H1 (cell line): ENCODE measurements at regions not wholly inside any gene's neighbourhood (a gene's known extent, or its start where the extent isn't known, plus 50 kb on each side); places are given as distances from the start of the nearest gene placed in this dataset.

Source experiments
- CTCF ChIA-PET: fragments of 300-600 bp; sonication (Branson Sonifier 250); formaldehyde crosslinking; loops from one replicate; lab custom pipeline; 2021; ENCODE audit not compliant: partially characterized antibody; lab: Charles Lee
- POLR2A ChIA-PET: fragments of 300-600 bp; sonication (Branson Sonifier 250); formaldehyde crosslinking; loops from one replicate; lab custom pipeline; 2021; ENCODE audit warnings: inconsistent platforms; ENCODE audit not compliant: partially characterized antibody; lab: Charles Lee
- DNase-seq, 2 experiments: peaks; one replicate each; pipeline versions ENCODE4 v3.0.0 to v3.0.0-alpha.2; 2010 to 2022; ENCODE audit warnings: low spot score in 2 of 2, low read depth in 1 of 2, mixed read lengths in 1 of 2
- FAIRE-seq: peaks from 2 replicates; lab custom pipeline; 2011; peaks lifted over from hg19 to GRCh38; lab: Jason Lieb, UNC
- H2AFZ ChIP-seq: 2 replicates; pipeline ENCODE4 v1.8.1; 2012; ENCODE audit warnings: low read length, inconsistent platforms
- H2AK5ac ChIP-seq: 2 replicates; pipeline ENCODE4 v1.6.1; 2013; ENCODE audit warnings: low read depth, low read length
- H2BK120ac ChIP-seq: replicated peaks from 2 replicates; pipeline ENCODE3; 2013; ENCODE audit warnings: low read depth, low read length, inconsistent platforms
- H2BK12ac ChIP-seq: 2 replicates; pipeline ENCODE4 v1.6.1; 2013; ENCODE audit warnings: low read depth, low read length
- H2BK15ac ChIP-seq: 2 replicates; pipeline ENCODE4 v1.6.1; 2013; ENCODE audit warnings: low read length
- H2BK20ac ChIP-seq: 2 replicates; pipeline ENCODE4 v1.6.1; 2013; ENCODE audit warnings: low read length
- H2BK5ac ChIP-seq: 2 replicates; pipeline ENCODE4 v1.6.1; 2013; ENCODE audit warnings: low read depth, low read length
- H3K14ac ChIP-seq: 2 replicates; pipeline ENCODE4 v1.6.1; 2013; ENCODE audit warnings: inconsistent platforms; ENCODE audit not compliant: insufficient read length
- H3K18ac ChIP-seq: 2 replicates; pipeline ENCODE4 v1.6.1; 2013; ENCODE audit warnings: low read length; ENCODE audit errors: extremely low read depth
- H3K23ac ChIP-seq: 2 replicates; pipeline ENCODE4 v1.6.1; 2013; ENCODE audit warnings: inconsistent platforms; ENCODE audit not compliant: insufficient read length
- H3K23me2 ChIP-seq: 2 replicates; pipeline ENCODE4 v1.6.1; 2013; ENCODE audit warnings: low read depth, low read length
- H3K27ac ChIP-seq: 2 replicates; pipeline ENCODE4 v1.6.1; 2011; ENCODE audit warnings: low read depth, low read length, inconsistent platforms
- H3K27me3 ChIP-seq, 4 experiments: replicated peaks in 1 of 4; 1 replicate in 1 of 4; 2 replicates in 3 of 4; pipeline versions ENCODE4 v1.6.1 to v1.8.1; 2011 to 2013; ENCODE audit warnings: low read length in 3 of 4, mild to moderate bottlenecking in 3 of 4, inconsistent platforms in 2 of 4, mixed read lengths in 2 of 4, moderate library complexity in 1 of 4; ENCODE audit not compliant: control insufficient read depth in 3 of 4, insufficient read depth in 3 of 4; ENCODE audit errors: extremely low read depth in 1 of 4
- H3K36me3 ChIP-seq, 4 experiments: 2 replicates each; pipeline versions ENCODE4 v1.6.1 to v1.8.1; 2011 to 2013; ENCODE audit warnings: mild to moderate bottlenecking in 4 of 4, low read length in 3 of 4, moderate library complexity in 2 of 4, control low read depth in 1 of 4, inconsistent platforms in 1 of 4; ENCODE audit not compliant: insufficient read depth in 4 of 4, control insufficient read depth in 2 of 4
- H3K4ac ChIP-seq: replicated peaks from 2 replicates; pipeline ENCODE3; 2013; ENCODE audit warnings: low read length, low read depth, mixed read lengths, inconsistent platforms; ENCODE audit not compliant: insufficient read length
- H3K4me1 ChIP-seq, 4 experiments: replicated peaks in 1 of 4; 1 replicate in 1 of 4; 2 replicates in 3 of 4; pipeline versions ENCODE4 v1.6.1 to v1.8.1; 2011 to 2013; ENCODE audit warnings: low read length in 3 of 4, inconsistent platforms in 2 of 4, mixed read lengths in 1 of 4; ENCODE audit not compliant: insufficient read depth in 4 of 4, control insufficient read depth in 3 of 4
- H3K4me2 ChIP-seq, 2 experiments: 2 replicates each; pipeline versions ENCODE4 v1.6.1 to v1.8.1; 2011 to 2013; ENCODE audit warnings: low read depth in 2 of 2, low read length in 2 of 2, control low read depth in 1 of 2, inconsistent platforms in 1 of 2, mild to moderate bottlenecking in 1 of 2; ENCODE audit not compliant: insufficient read depth in 1 of 2
- H3K4me3 ChIP-seq, 4 experiments: fragments of 200-600, 300-600 bp in 1 of 4; sonication (generic), shearing (Covaris generic), sonication (Bioruptor Twin) in 1 of 4; 2 replicates each; pipeline versions ENCODE4 v1.5.1 to v1.8.1; 2011 to 2016; ENCODE audit warnings: low read length in 4 of 4, low read depth in 3 of 4, control low read depth in 2 of 4, inconsistent platforms in 2 of 4, mild to moderate bottlenecking in 2 of 4, mixed read lengths in 1 of 4, moderate library complexity in 1 of 4; ENCODE audit not compliant: insufficient read depth in 2 of 4; ENCODE audit errors: extremely low read depth in 1 of 4
- H3K56ac ChIP-seq: replicated peaks from 2 replicates; pipeline ENCODE3; 2013; ENCODE audit warnings: low read depth, mild to moderate bottlenecking, mixed read lengths, low read length, inconsistent platforms; ENCODE audit not compliant: insufficient read length
- H3K79me1 ChIP-seq: 2 replicates; pipeline ENCODE4 v1.6.1; 2013; ENCODE audit warnings: low read depth, low read length, control low read depth
- H3K79me2 ChIP-seq, 2 experiments: 2 replicates each; pipeline versions ENCODE4 v1.6.1 to v1.8.1; 2012 to 2013; ENCODE audit warnings: low read length in 2 of 2, mild to moderate bottlenecking in 2 of 2, inconsistent platforms in 1 of 2; ENCODE audit not compliant: insufficient read depth in 2 of 2, control insufficient read depth in 1 of 2
- H3K9ac ChIP-seq, 4 experiments: replicated peaks in 1 of 4; 1 replicate in 1 of 4; 2 replicates in 3 of 4; pipeline versions ENCODE4 v1.6.1 to v1.8.1; 2011 to 2013; ENCODE audit warnings: low read depth in 3 of 4, low read length in 3 of 4, control low read depth in 2 of 4, mild to moderate bottlenecking in 2 of 4, moderate library complexity in 2 of 4, inconsistent platforms in 1 of 4; ENCODE audit errors: extremely low read depth in 1 of 4
- H3K9me3 ChIP-seq, 2 experiments: 2 replicates each; pipeline versions ENCODE4 v1.6.1 to v1.8.1; 2012 to 2013; ENCODE audit warnings: mild to moderate bottlenecking in 2 of 2, moderate library complexity in 2 of 2, control low read depth in 1 of 2, inconsistent platforms in 1 of 2, low read depth in 1 of 2, low read length in 1 of 2, mixed read lengths in 1 of 2; ENCODE audit not compliant: insufficient read depth in 2 of 2
- H4K20me1 ChIP-seq, 2 experiments: replicated peaks in 1 of 2; 2 replicates each; pipeline versions ENCODE3 to v1.8.1; 2011 to 2013; ENCODE audit warnings: inconsistent platforms in 2 of 2, low read length in 2 of 2, mild to moderate bottlenecking in 1 of 2; ENCODE audit not compliant: insufficient read depth in 2 of 2, control insufficient read depth in 1 of 2
- H4K5ac ChIP-seq: 2 replicates; pipeline ENCODE4 v1.6.1; 2013; ENCODE audit warnings: low read length, low read depth, mixed read lengths, inconsistent platforms; ENCODE audit not compliant: insufficient read length
- H4K8ac ChIP-seq: 2 replicates; pipeline ENCODE4 v1.8.0; 2013; ENCODE audit warnings: mild to moderate bottlenecking, moderate library complexity, low read length, inconsistent platforms; ENCODE audit not compliant: insufficient read depth; ENCODE audit errors: extremely low read depth
- H4K91ac ChIP-seq: replicated peaks from 2 replicates; pipeline ENCODE3; 2013; ENCODE audit warnings: low read length, mixed read lengths, inconsistent platforms; ENCODE audit not compliant: insufficient read length
- CBX5 ChIP-seq: fragments of 300-800, 300-1000 bp; sonication (generic); IDR thresholded peaks from 2 replicates; pipeline ENCODE4 v1.7.1; 2016; ENCODE audit warnings: antibody characterized with exemption, low read length, low read depth
- CTBP2 ChIP-seq: IDR thresholded peaks from 2 replicates; pipeline ENCODE4 v1.7.0; 2011; ENCODE audit warnings: borderline replicate concordance, mild to moderate bottlenecking, moderate library complexity, mixed read lengths, low read length; ENCODE audit not compliant: insufficient read depth, insufficient read length
- E2F6 ChIP-seq: IDR thresholded peaks from 2 replicates; pipeline ENCODE4 v1.6.1; 2012; ENCODE audit warnings: inconsistent platforms
- EZH2 ChIP-seq: fragments of 200-600 bp; sonication (generic); IDR thresholded peaks from 2 replicates; pipeline ENCODE4 v1.7.1; 2012; ENCODE audit warnings: low read depth, mild to moderate bottlenecking, moderate library complexity, low read length, inconsistent platforms; ENCODE audit not compliant: severe bottlenecking
- TAF1 ChIP-seq: IDR thresholded peaks from 2 replicates; pipeline ENCODE4 v1.6.1; 2011; ENCODE audit warnings: mild to moderate bottlenecking, low read depth, low read length
- TCF12 ChIP-seq: IDR thresholded peaks from 2 replicates; pipeline ENCODE4 v1.6.1; 2011; ENCODE audit warnings: low read depth, mild to moderate bottlenecking, low read length
- WGBS, 2 experiments: shearing (Covaris generic) in 1 of 2; methylation state at CpG; one replicate each; pipeline versions ENCODE4 v1.1.6 to v1.1.7; 2013 to 2015; ENCODE audit warnings: low lambda C conversion rate in 2 of 2, mixed read lengths in 2 of 2, inconsistent platforms in 1 of 2, low coverage in 1 of 2, missing lambda C conversion rate in 1 of 2; ENCODE audit not compliant: insufficient replicate concordance in 2 of 2, insufficient coverage in 1 of 2, insufficient read length in 1 of 2; ENCODE audit errors: extremely low coverage in 1 of 2, missing lambda C conversion rate in 1 of 2; 5-methylcytosine and 5-hydroxymethylcytosine counted together

GRCh38 chr5:135160036-135160675, 126.1 kb upstream of the PITX1 start:
- no peak for TF ChIP-seq CTBP2
- no peak for TF ChIP-seq TAF1
- TF ChIP-seq CBX5 = no peak
- TF ChIP-seq E2F6 = no peak
- no peak for TF ChIP-seq EZH2
- no peak for TF ChIP-seq TCF12
- no peaks in the 10 kb centered on the region; a peak in 2 of 7 replicates for H3K27me3 ChIP-seq
- no peak overlapping the region for H3K4ac ChIP-seq
- no peak overlapping the region for H4K5ac ChIP-seq
- H2BK20ac ChIP-seq = no peak overlapping the region
- H2BK120ac ChIP-seq = no peak overlapping the region
- H3K79me1 ChIP-seq = no peaks in the 10 kb centered on the region
- H3K14ac ChIP-seq = no peak overlapping the region
- no peak overlapping the region for H3K27ac ChIP-seq
- H2BK5ac ChIP-seq = no peak overlapping the region
- H3K4me3 ChIP-seq = no peak overlapping the region
- H2BK15ac ChIP-seq = no peak overlapping the region
- no peak overlapping the region for H2AK5ac ChIP-seq
- H3K9me3 ChIP-seq = no peaks in the 10 kb centered on the region
- H3K9ac ChIP-seq = no peak overlapping the region
- no peak overlapping the region for H3K4me2 ChIP-seq
- no peak overlapping the region for H2BK12ac ChIP-seq
- ChIA-PET POLR2A (no interaction called here), CTCF (interaction anchor here (0.8 to 1.7 kb wide), 4 partner anchors 8 to 58 kb away, joined by 3 to 10 read pairs (median 4); no protein-coding TSS in a partner anchor)
- H2AFZ ChIP-seq = no peak overlapping the region
- H3K23me2 ChIP-seq = no peaks in the 10 kb centered on the region; the same call in 1 of the 2 replicates
- H4K8ac ChIP-seq = no peak overlapping the region
- H4K91ac ChIP-seq = no peak overlapping the region
- no peak overlapping the region for H3K56ac ChIP-seq
- no peak overlapping the region for H3K18ac ChIP-seq
- WGBS, 2 experiments = 88% methylated on average over 1 of the region's 1 CpG; no CpG with 5 or more reads in 1 of the 2 experiments
- no peaks in the 10 kb centered on the region for H3K79me2 ChIP-seq
- FAIRE-seq (no peak), DNase-seq (no peak)
- H3K36me3 ChIP-seq = no peaks in the 10 kb centered on the region
- no peaks in the 10 kb centered on the region for H3K4me1 ChIP-seq
- no peak overlapping the region for H3K23ac ChIP-seq
- H4K20me1 ChIP-seq = no peaks in the 10 kb centered on the region
